ENCODE measurements at regions not wholly inside any gene's neighbourhood (a gene's known extent, or its start where the extent isn't known, plus 50 kb on each side); places are given as distances from the start of the nearest gene placed in this dataset.

- TF ChIP-seq POLR2A (IDR thresholded peaks at IDR 0.05; ENCODE audit: low read depth, low read length) (no peak), TAF1 (IDR thresholded peaks at IDR 0.05; ENCODE audit: borderline replicate concordance, low read depth, low read length) (no peak), POLR2AphosphoS5 (IDR thresholded peaks at IDR 0.05; ENCODE audit: low read depth, low read length) (no peak)
These were observed 76.2 kb downstream of the MRPL46 start for GRCh38 chr15:88391006-88391405.
